ENCODE measurements at regions not wholly inside any gene's neighbourhood (a gene's known extent, or its start where the extent isn't known, plus 50 kb on each side); places are given as distances from the start of the nearest gene placed in this dataset.
A peak's percentile ranks its signal among the peaks of the same experiment; 100 is the strongest.
"Not testable (repeated sequence)": the region's sequence is repeated elsewhere in the genome, so short reads cannot be mapped to it uniquely, and the experiment has no call there.

DNA sequence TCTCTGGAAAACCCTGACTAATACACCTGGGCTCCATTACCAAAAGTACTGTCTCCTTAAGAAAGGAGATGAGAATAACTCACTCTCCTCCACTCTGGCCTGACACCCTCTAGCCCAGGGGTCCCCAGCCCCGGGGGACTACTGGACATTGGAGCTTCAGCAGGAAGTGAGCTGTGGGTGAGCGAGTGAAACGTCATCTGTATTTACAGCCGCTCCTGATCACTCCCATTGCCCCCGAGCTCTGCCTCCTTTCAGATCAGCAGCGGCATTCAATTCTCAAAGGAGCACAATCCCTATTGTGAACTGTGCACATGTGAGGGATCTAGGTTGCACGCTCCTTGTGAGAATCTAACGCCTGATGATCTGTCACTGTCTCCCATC, 126.3 kb upstream of the TNRC6C start:
- no peak for DNase-seq

DNA sequence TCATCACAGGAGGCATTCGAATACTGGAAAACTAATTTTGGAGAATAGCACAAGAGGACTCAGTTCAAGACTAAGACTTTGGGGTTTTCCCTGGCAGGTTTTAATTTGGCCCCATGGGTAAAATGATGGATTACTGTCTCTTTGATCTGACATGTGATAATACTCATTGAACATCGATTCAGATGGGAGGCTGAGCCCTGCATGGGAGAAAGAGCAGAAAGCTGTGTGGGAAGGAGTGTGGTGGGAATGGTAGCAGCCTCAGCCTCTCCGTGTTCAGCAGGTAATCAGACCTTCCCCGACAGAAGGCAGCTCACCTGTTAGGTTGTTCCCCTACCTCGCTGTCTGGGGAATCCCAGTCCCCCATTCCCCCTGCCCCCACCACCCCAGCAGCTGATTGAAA, 124.7 kb upstream of the TNRC6C start:
- DNase-seq: no peak

DNA sequence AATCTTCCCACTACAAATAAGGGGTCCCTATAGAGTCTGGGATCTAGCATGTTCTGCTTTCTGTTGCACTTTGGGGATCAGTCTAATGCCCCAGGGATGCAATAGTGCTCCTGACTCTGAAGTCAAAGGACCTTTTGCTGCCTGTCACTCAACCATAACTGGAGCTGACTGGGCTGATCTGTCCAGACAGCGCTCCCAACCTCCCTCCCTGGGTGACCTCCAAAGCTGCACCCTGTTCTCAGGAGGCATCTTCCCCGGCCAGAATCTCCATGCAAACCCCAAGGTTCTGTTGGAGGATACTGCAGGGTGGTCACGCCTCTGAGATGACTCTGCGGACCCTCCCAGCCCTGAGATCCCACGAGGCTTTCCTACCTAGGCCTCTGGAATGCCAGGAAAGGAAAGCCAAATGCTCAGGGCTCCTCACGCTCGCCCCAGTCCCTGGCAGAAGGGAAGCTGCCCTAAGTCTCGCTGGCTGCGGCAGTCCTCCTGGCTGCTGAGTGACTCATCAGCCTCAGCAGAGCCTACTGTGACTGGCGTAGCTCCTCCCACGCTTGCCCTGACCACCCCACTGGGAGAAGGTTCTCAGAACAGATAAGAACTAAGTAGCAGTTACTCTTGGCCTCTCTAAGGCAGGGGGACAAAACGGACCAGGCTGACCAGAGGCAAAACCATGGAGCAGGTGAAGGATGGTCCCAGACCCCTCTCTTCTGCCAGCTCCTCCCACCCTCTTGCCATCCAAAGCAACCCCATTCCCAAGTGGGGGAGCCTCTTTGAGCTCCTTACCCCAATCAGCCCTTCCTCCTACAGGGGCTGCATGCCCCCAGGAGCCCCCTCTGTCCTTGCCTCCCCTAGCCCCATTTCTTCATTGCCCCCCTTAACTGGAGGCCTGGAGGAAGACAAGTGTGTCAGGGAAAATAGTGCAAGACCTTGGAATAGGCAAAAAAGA, 124.1 kb upstream of the TNRC6C start:
- DNase-seq: peak; percentile 41

DNA sequence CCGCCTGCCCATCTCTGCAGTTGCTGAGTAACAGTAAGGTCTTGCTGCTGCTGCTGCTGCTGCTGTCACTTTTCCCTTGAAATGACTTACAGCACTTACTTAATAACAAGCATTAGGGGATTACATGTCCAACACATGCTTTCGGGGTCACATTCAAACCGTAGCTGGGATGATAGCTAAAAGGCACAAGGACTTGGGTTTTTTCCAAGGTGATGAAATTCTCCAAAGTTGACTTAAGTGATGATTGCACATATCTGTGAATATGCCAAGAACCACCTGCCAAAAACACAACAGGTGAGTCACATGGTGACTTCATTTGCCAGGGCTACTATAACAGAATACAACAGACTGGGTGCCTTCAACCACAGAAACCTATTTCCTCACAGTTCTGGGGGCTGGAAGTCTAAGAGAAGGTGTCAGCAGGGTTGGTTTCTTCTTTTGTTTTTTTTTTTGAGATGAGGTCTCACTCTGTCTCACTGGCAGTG, 121.9 kb upstream of the TNRC6C start:
- no peak for DNase-seq

DNA sequence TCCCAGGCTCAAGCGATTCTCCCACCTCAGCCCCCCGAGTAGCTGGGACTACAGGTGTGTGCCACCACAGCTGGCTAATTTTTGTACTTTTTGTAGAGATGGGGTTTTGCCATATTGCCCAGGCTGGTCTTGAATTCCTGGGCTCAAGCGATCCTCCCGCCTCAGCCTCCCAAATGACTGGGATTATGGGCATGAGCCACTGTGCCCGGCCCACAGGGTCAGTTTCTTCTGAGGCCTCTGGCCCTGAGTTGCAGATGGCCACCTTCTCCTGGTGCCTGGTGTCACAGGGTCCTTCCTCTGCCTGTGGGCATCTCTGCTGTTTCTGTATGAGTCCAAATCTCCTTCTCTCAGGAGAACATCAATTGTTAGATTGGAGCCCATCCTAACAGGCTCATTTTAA, 121.4 kb upstream of the TNRC6C start:
- DNase-seq: not testable (repeated sequence)

DNA sequence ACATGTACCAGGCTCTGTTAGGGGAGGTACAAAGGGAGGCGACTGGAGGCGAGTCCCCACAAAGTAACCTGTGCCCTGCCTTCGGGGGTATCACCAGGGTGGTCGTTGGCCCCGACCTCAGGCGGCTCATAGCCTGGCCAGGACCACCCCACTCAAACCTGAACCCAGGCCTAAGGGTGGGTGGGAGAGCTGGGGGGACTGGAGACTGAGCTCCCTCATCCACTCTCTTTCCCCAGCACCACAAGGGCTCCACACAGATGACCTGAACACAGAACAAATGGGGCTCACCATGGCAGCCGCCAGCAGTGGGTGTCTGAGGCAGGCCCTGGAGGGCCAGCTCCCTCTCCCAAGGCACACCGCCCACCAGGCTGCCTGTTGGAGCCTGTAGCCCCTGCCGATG, 120.6 kb upstream of the TNRC6C start:
- no peak for DNase-seq

DNA sequence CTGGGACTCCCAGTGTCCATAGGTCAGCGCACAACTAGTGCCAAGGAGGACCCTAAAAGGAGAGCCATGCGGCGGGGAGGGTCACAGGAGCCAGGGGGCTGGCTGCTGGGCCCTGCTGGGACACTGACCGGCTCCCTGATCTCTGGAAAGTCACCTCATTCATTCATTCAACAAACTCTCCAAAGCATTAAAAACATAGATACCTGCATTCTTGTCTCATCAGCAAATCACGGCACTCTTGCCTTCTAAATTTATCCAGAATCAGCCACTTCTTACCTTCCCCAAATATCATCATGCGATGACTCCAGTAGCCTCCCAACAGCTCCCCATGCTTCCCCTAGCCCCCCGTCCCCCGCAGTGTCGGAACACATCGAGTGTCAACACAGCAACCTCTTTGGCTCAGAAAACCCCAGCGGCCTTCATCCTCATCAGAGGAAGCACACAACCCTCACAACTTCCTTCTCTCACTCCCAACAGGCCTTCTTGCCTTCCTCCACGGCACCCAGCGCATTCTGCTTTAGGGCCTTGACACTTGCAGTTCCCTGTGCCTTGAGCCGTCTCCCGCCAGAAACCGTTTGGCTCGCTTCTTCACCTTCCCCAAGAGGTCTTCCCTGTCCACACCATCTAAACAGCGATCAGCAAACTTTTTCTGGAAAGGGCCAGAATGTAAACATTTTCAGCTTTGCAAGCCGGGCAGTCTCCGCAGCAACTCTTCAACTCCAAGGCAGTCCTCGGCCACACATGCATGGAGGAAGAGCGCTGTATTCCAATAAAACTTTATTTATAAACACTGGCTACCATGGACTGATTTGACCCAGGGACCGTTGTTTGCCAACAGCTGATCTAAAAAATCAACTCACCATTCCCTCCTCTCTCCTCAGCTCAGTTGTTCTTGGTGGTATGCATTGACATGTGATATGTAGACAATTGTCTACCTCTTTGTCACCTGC, 119.5 kb upstream of the TNRC6C start:
- no peak for DNase-seq

DNA sequence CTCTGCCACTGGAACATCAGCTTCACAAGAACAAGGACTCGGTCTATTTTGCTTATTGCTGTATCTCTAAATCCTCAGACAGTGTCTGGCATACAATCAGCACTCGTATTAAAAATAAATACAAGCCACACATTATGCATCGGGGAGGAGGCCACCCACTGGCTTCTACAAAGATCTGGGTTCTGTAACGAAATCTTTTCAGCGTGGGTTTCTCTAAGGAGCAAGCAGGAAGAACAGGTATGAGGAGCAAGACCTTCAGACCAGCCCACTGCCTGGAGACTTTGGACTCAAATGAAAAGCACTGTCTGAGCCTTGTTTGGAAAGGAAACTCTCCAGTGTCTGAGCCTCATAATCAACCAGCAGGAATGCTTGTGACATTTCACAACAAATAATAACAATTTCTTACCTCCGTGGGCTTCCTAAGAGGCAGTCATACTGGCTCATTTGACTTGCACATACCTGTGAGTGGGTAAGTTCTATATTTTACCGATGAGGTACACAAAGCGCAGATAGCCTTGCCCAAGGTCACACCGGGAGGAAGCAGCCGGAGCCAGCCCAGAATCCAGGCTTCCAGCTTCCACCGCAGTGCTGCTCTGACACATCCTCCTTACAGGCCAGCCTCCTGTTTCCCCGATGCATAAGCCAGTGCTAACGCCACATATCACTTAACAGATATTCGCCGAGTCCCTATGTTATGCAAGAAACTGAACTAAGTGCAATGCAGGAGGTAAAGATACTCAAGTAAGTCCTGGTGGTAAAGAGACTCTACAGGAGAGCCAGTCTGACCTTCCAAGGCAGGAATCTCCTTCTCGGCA, 118.6 kb upstream of the TNRC6C start:
- no peak for DNase-seq

DNA sequence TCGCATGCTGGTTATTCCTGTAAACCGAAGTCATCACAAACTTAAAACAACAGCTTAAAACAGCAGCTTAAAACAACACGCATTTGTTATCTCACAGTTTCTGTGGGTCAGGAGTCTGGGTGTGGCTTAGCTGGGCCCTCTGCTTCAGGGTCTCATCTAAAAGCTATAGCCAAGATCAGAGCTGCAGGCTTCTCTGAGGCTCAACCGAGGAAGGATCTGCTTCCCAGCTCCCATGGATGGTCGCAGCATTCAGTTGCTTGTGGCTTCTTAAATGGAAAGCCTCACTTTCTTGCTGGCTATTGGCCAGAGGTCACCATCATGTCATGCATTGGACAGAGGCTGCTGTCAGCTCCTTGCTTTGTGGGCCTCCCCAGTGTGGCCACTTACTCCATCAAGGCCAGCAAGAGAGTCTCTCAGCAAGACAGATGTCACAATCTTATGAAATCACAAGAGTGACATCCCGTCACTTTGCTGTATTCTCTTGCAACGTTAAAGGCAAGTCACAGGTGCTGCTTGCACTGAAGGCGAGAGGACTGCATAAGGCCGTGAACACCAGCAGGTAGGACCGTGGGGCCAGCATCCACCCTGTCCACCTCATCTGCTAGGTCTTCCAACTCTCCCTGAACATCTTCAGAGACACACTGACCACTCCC, 117.9 kb upstream of the TNRC6C start:
- DNase-seq: no peak

DNA sequence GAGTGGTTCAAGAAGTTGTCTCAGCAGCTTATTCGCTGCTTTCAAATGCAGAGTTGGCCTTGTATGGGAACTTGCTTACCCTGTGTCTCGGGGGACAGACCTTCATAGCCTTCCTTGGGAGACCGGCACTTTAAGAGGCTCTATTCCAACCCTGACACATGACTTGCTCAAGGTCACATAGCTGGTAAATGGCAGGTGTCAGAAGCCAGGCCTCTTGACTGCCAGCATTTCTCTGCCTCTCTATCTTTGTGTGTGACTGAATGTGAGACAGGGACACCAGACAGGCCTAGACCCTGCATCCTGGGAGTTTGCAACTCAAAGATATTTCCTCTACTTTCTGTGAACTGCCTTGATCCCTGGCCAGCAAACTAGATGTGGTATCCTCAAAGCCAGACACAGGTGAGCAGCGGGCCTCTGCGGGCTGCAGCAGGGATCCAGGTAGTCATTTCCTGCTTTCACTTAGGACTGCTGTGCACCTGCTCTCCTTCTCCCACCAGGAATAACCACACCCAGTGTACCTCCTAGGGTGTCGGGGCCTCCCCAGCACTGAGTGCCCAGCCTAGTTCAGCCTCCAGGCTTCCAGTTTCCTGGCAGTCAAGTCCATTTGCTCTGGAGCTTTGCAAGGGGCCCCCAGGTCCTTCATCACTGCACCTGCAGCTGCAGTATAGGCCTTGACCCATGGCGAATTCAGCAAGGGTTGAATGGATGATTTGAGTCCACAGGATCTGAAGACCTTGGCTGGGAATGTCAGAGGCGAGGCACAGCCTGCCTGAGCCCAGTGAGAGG, 116.6 kb upstream of the TNRC6C start:
- no peak for DNase-seq

DNA sequence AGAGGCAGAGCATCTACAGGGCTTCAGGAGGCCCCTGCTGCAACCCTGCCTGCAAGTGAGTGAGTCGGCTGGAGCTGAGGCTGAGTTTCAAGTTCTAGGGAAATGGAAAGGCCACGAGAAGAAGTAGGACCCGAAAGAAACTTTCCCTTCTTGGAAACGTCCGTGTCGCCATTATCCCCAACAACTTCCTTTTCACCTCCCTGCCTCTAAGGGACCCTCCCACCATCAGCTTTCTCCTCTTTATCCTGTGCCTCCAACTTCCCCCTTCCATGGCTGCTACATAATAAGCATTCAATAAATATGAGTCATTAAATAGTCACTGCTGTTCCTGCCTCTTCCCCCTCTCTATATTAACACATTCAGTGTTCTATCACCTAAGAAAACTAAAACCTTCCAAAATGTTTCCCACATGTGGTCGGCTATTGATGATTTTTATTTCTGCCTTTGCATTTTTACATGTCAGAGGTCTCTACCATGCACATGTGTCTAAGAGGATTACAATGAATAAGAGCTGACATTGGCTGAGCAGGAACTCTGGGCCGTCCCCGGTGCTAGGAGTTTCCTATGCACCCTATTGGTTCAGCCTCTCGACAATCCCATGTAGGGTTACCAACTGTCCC, 115.9 kb upstream of the TNRC6C start:
- no peak for DNase-seq

DNA sequence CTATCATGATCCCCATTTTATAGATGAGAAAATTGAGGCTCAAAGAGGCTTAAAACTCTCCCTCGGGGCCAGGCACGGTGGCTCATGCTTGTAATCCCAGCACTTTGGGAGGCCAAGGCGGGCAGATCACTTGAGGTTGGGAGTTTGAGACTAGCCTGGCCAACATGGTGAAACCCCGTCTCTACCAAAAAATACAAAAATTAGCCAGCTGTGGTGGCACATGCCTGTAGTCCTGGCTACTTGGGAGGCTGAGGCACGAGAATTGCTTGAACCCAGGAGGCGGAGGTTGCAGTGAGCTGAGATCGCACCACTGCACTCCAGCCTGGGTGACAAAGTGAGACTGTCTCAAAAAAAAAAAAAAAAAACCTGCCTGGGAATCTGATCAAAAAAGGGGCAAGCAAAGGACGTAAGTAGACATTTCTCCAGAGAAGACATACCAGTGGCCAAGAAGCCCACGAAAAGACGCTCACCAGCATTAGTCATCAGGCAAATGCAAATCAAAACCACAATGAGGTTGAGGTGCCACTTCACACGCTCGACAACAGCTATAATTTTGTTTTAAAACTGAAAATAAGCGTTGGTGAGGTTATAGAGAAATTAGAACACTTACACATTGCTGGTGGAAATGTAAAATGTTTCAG, 115.1 kb upstream of the TNRC6C start:
- peak; percentile 58 for DNase-seq

DNA sequence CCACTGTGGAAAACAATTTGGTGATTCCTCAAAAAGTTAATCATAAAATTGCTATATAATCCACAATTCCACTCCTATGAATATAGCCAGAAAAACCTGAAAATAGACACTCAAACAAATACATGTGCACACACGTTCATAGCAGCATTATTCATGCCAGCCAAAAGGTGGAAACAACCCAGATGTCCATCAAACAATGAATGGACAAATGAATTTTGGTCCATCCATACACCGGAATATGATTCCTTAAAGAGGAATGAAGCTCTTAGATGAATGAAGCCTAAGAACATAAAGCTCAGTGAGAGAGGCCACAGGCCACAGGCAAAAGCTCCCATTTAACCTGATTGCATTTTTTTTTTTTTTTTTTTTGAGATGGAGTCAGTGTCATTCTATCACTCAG, 114.6 kb upstream of the TNRC6C start:
- DNase-seq: no peak

DNA sequence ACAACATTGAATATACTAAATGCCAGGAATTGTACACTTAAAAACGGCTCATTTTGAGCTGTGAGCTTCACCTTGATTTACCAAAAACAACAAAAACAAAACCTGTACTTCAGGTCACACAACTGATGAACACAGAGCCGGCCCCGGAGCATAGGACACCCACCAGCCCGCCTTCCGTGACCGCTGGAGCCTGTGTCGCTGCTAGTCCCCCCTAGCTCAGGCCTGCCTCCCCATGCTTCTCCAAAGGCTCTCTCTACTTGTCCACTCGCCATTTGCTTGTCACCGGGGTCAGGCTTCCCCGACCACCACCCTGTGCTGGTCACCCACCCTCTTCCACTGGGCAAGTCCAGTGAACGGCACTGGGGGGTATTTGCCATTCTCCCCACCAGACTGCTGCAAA, 113.8 kb upstream of the TNRC6C start:
- no peak for DNase-seq

DNA sequence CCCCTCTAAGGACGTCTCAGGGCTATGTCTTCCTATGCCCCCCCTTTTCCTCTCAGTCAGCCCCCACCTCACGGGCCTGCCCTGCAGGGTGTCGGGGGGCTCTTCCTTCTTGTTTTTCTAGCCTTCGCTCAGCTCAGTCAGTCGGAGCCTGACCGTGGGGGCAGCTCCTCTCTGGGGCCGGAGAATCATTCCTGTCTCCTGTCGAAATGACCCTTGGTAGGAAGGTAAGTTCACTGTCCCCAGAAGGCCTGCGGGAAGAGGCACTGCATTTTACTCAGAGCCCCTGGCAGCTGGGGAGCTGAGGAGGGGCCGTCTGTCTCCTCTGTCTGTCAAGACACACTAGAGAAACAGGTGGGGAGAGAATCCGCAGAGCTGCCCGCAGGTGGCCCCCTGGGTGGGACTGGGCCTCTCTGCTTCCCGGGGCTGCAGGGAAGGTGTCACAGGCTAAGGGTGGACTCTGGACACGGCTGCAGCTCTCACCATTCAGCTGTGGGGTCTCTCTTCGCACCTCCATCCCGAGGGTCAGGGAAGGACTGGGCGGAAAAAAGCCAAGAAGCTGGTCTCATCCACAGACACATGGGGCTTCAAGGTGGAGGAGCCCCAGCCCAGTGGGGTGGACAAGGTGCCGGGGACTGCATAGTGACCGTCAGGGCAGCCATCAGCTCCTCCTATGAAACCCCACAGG, 112.8 kb upstream of the TNRC6C start:
- no peak for DNase-seq

DNA sequence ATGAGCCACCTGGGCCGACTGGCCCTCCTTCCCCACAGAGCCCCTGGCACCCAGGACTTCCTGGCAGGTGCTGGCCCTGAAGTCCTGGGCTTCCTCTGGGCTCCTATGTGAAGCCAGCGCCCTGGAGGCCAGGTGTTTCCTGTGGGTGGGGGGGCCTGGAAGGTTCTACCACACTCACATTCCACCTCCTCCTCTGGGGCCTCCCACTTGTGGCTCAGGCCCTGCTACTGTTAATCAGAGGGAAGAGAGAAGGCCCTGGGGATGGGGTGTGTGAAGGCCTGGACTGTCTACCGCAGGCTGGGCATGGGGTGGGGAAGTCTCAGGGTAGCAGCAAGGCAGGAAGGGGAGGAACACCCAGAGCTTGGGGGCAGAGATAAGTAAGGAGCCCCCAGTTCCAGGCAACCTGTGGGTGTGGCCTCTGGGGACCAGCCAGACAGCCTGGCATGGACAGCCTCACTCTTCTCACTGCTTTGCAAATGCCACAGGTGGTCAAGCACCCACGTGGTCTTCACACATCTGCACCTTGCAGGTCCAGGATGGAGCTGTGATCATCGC, 111.9 kb upstream of the TNRC6C start:
- DNase-seq: peak; percentile 39

DNA sequence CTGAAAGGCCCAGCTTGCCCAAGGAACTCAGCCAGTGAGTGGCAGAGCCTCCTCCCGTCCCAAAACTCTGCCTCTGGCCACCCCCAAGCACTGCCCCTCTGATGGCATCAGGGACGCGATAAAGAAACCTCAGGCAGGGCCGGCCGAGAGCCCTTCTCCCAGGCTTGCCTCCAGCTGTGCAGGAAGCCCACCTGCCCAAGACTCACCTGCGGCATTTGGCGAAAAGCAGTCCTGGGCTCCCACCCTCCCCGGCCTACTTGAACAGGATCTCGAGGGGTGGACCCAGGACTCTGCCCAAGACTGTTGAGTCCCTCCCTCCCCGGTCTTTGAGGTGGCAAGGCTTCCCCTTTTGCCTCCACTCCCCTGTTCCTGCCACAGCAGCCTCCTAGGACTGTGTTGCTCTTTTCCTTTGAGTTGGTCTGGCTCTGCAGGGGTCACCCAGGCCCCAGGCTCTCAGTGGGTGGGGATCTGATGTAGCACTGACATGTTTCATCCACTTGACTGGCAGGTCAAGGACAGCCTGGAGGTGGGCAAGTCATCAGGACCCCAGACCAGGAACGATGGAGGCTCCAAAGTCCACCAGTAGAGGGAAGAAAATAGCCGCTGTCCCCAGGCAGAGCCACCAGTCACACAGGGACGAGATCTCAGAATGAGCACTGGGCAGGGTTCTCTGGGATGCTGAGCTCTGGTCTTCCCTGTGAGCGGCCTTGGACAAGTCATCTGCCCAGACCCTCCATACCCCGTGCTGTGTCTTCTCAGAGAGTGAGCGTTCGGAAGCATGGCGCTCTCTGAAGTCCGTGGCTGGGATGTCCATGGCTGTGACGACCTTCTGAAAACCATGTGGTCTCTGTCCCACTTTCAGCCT, 111.0 kb upstream of the TNRC6C start:
- no peak for DNase-seq

DNA sequence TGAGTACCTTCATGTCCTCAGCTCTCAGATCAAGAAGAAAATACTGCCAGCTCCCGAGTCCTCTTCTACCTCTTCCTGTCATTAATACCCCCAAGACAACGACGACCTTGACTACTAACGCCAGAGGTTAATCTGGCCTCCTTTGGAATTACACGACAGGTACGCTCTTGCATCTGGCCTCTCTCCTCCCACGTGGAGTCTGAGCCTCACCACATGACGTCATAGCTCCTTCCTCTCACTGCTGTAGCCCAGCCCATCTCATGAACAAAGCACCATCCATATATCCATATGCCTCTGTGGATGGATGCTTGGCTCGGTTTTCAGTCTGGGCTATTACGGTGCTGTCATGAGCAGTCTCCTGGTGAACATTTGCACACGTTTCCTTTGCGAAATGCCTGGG, 110.2 kb upstream of the TNRC6C start:
- DNase-seq: no peak
